ENCODE measurements at regions not wholly inside any gene's neighbourhood (a gene's known extent, or its start where the extent isn't known, plus 50 kb on each side); places are given as distances from the start of the nearest gene placed in this dataset.

GRCh38 chr9:38288502-38288901 is 104.0 kb upstream of the ALDH1B1 start:
- TF ChIP-seq, protein P1, sequence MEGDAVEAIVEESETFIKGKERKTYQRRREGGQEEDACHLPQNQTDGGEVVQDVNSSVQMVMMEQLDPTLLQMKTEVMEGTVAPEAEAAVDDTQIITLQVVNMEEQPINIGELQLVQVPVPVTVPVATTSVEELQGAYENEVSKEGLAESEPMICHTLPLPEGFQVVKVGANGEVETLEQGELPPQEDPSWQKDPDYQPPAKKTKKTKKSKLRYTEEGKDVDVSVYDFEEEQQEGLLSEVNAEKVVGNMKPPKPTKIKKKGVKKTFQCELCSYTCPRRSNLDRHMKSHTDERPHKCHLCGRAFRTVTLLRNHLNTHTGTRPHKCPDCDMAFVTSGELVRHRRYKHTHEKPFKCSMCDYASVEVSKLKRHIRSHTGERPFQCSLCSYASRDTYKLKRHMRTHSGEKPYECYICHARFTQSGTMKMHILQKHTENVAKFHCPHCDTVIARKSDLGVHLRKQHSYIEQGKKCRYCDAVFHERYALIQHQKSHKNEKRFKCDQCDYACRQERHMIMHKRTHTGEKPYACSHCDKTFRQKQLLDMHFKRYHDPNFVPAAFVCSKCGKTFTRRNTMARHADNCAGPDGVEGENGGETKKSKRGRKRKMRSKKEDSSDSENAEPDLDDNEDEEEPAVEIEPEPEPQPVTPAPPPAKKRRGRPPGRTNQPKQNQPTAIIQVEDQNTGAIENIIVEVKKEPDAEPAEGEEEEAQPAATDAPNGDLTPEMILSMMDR (conservative IDR thresholded peaks at IDR 0.05) = no peak
- TF ChIP-seq EZH2 (IDR thresholded peaks at IDR 0.05; ENCODE audit: low read depth) = no peak
